ENCODE measurements at regions not wholly inside any gene's neighbourhood (a gene's known extent, or its start where the extent isn't known, plus 50 kb on each side); places are given as distances from the start of the nearest gene placed in this dataset.

DNA sequence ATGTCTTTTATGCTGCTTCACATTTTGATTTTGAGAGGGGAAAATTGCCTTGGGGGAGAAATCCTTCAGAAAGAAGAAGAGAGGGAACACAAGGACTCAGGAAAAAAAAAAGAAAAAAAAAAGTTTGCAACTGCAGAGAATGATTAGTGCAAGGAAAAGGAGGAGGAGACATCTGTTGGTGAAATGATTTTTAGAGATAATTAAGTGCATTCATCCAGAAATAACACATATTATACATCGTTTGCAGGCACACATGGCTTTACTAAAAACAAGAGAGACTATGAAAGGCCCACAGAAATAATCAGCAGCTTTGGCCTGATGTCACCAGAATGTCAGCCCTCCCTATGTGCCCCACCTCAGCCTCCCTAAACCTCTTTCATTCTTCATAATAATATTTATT is 1058.2 kb downstream of the PCDH9 start:
- TF ChIP-seq SOX6 (IDR thresholded peaks at IDR 0.05) (no peak), SOX6 (CRISPR knock-in tag; IDR thresholded peaks at IDR 0.05) (no peak), SAFB2 (CRISPR knock-in tag; IDR thresholded peaks at IDR 0.05; ENCODE audit: borderline replicate concordance, low read depth) (no peak), POLR2AphosphoS5 (IDR thresholded peaks at IDR 0.05; ENCODE audit: low read depth, low read length) (no peak), ZNF644 (CRISPR knock-in tag; IDR thresholded peaks at IDR 0.05; ENCODE audit: low read depth) (no peak), POLR2A (IDR thresholded peaks at IDR 0.05; ENCODE audit: insufficient read depth in 1 of 2, low read depth in 2 of 2, low read length in 2 of 2) (no peak), ZNF510 (CRISPR knock-in tag; IDR thresholded peaks at IDR 0.05; ENCODE audit: low read depth) (no peak)
- TF ChIP-seq, protein P1, sequence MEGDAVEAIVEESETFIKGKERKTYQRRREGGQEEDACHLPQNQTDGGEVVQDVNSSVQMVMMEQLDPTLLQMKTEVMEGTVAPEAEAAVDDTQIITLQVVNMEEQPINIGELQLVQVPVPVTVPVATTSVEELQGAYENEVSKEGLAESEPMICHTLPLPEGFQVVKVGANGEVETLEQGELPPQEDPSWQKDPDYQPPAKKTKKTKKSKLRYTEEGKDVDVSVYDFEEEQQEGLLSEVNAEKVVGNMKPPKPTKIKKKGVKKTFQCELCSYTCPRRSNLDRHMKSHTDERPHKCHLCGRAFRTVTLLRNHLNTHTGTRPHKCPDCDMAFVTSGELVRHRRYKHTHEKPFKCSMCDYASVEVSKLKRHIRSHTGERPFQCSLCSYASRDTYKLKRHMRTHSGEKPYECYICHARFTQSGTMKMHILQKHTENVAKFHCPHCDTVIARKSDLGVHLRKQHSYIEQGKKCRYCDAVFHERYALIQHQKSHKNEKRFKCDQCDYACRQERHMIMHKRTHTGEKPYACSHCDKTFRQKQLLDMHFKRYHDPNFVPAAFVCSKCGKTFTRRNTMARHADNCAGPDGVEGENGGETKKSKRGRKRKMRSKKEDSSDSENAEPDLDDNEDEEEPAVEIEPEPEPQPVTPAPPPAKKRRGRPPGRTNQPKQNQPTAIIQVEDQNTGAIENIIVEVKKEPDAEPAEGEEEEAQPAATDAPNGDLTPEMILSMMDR (CRISPR knock-in tag; IDR thresholded peaks at IDR 0.05): no peak
